ENCODE measurements at regions not wholly inside any gene's neighbourhood (a gene's known extent, or its start where the extent isn't known, plus 50 kb on each side); places are given as distances from the start of the nearest gene placed in this dataset.

GRCh38 chr6:147003186-147003585 lies 201.0 kb upstream of the STXBP5 start:
- no peak for ATAC-seq (replicated peaks in 1 of 4)
- DNase-seq: no peak
- H3K4me3 Mint-ChIP-seq: no peak overlapping the region
- H3K27me3 Mint-ChIP-seq: peaks cover 0 to 5% of the 10 kb centered on the region in 2 donors
- ChIA-PET POLR2A (no interaction called here), CTCF (interaction anchor here in 1 of 2 donors (0.6 kb wide), 2 partner anchors 301 to 843 kb away, joined by 3 to 4 read pairs; no protein-coding TSS in a partner anchor)
- Histone ChIP-seq H3K4me3 (ENCODE audit: control insufficient read depth in 1 of 2, extremely low read depth in 1 of 2, low read length in 1 of 2) (no peak overlapping the region), H3K4me1 (ENCODE audit: control insufficient read depth in 1 of 2, extremely low read depth in 1 of 2, insufficient read depth in 2 of 2, low read length in 2 of 2) (no peaks in the 10 kb centered on the region), H3K9me3 (no peaks in the 10 kb centered on the region), H3K27ac (ENCODE audit: low read length) (no peak overlapping the region), H3K27me3 (replicated peaks in 1 of 2; ENCODE audit: control insufficient read depth in 2 of 2, extremely low read depth in 1 of 2, insufficient read depth in 2 of 2, low read length in 1 of 2) (peaks cover 0 to 3% of the 10 kb centered on the region in 2 experiments), H3K36me3 (ENCODE audit: control insufficient read depth in 2 of 2, extremely low read depth in 1 of 2, insufficient read depth in 1 of 2, low read length in 1 of 2) (no peaks in the 10 kb centered on the region)
- H3K4me1 Mint-ChIP-seq: no peaks in the 10 kb centered on the region
- peaks cover 4% of the 10 kb centered on the region for H3K36me3 Mint-ChIP-seq
- no peak overlapping the region for H3K27ac Mint-ChIP-seq
- H3K9me3 Mint-ChIP-seq: no peaks in the 10 kb centered on the region

DNA sequence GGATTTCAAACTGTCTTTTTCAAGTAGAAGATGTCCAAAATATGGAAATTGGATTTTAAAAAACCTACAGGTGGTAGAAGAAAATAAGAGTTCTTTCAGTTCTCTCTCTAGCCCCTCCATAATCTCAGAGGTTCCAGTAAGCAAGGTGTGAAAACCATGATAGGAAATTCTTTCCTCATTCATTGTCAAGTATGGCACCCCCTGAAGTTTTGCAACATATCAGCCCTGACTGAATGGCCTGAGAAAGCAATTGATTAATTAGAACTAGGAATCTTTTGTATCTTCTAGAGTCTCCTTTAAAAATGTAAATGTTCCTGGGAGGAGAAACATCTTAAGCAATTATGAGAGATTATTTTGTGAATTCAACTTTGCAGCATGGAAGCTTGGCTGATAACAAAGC lies 198.7 kb upstream of the STXBP5 start:
- Mint-ChIP-seq H3K4me3 (no peak overlapping the region), H3K27ac (no peak overlapping the region), H3K9me3 (peaks cover 6 to 14% (median 6%) of the 10 kb centered on the region in 3 donors), H3K4me1 (no peaks in the 10 kb centered on the region), H3K36me3 (peaks cover 10% of the 10 kb centered on the region), H3K27me3 (peaks cover 0 to 5% of the 10 kb centered on the region in 2 donors)
- no peak overlapping the region for H3K4me3 ChIP-seq (ENCODE audit: control insufficient read depth in 1 of 2, extremely low read depth in 1 of 2, low read length in 1 of 2)
- ATAC-seq (replicated peaks in 1 of 4) (no peak), DNase-seq (no peak)
- POLR2A ChIA-PET: no interaction called here
- CTCF ChIA-PET: no interaction called here
- no peaks in the 10 kb centered on the region for H3K4me1 ChIP-seq (ENCODE audit: control insufficient read depth in 1 of 2, extremely low read depth in 1 of 2, insufficient read depth in 2 of 2, low read length in 2 of 2)
- H3K36me3 ChIP-seq (ENCODE audit: control insufficient read depth in 2 of 2, extremely low read depth in 1 of 2, insufficient read depth in 1 of 2, low read length in 1 of 2): no peaks in the 10 kb centered on the region
- H3K9me3 ChIP-seq: no peaks in the 10 kb centered on the region
- H3K27me3 ChIP-seq (replicated peaks in 1 of 2; ENCODE audit: control insufficient read depth in 2 of 2, extremely low read depth in 1 of 2, insufficient read depth in 2 of 2, low read length in 1 of 2): no peaks in the 10 kb centered on the region
- H3K27ac ChIP-seq (ENCODE audit: low read length): no peak overlapping the region

- CTCF ChIA-PET: interaction anchor here (0.6 kb wide), 2 partner anchors 39 to 53 kb away, joined by 3 to 4 read pairs; no protein-coding TSS in a partner anchor
- POLR2A ChIA-PET: interaction anchor here in 1 of 2 donors (0.6 kb wide), 1 partner anchor 99 kb away, joined by 3 read pairs; no protein-coding TSS in a partner anchor
These were observed 196.8 kb upstream of the STXBP5 start for GRCh38 chr6:147007441-147007840.

GRCh38 chr6:147009358-147009757 lies 194.9 kb upstream of the STXBP5 start:
- Mint-ChIP-seq H3K27me3 (peaks cover 0 to 5% of the 10 kb centered on the region in 2 donors), H3K36me3 (peaks cover 10% of the 10 kb centered on the region), H3K4me1 (no peaks in the 10 kb centered on the region), H3K27ac (no peak overlapping the region), H3K9me3 (peaks cover 6 to 14% (median 6%) of the 10 kb centered on the region in 3 donors), H3K4me3 (no peak overlapping the region)
- H3K27ac ChIP-seq (ENCODE audit: low read length): no peak overlapping the region
- H3K4me1 ChIP-seq (ENCODE audit: control insufficient read depth in 1 of 2, extremely low read depth in 1 of 2, insufficient read depth in 2 of 2, low read length in 2 of 2): no peaks in the 10 kb centered on the region
- POLR2A ChIA-PET: no interaction called here
- no peak overlapping the region for H3K4me3 ChIP-seq (ENCODE audit: control insufficient read depth in 1 of 2, extremely low read depth in 1 of 2, low read length in 1 of 2)
- DNase-seq (no peak), ATAC-seq (replicated peaks in 1 of 4) (no peak)
- no peaks in the 10 kb centered on the region for H3K9me3 ChIP-seq
- CTCF ChIA-PET: no interaction called here
- no CpG with 5 or more reads among the region's 2 CpGs for WGBS (ENCODE audit: insufficient coverage)
- no peaks in the 10 kb centered on the region for H3K27me3 ChIP-seq (replicated peaks in 1 of 2; ENCODE audit: control insufficient read depth in 2 of 2, extremely low read depth in 1 of 2, insufficient read depth in 2 of 2, low read length in 1 of 2)
- H3K36me3 ChIP-seq (ENCODE audit: control insufficient read depth in 2 of 2, extremely low read depth in 1 of 2, insufficient read depth in 1 of 2, low read length in 1 of 2): no peaks in the 10 kb centered on the region

More at GRCh38 chr6:147007441-147007840, 196.8 kb upstream of the STXBP5 start:
- H3K4me3 Mint-ChIP-seq: no peak overlapping the region
- no peaks in the 10 kb centered on the region for H3K27me3 ChIP-seq (replicated peaks in 1 of 2; ENCODE audit: control insufficient read depth in 2 of 2, extremely low read depth in 1 of 2, insufficient read depth in 2 of 2, low read length in 1 of 2)
- H3K9me3 Mint-ChIP-seq: peaks cover 6 to 14% (median 6%) of the 10 kb centered on the region in 3 donors
- peaks cover 0 to 5% of the 10 kb centered on the region in 2 donors for H3K27me3 Mint-ChIP-seq
- H3K4me1 Mint-ChIP-seq: no peaks in the 10 kb centered on the region
- H3K36me3 ChIP-seq (ENCODE audit: control insufficient read depth in 2 of 2, extremely low read depth in 1 of 2, insufficient read depth in 1 of 2, low read length in 1 of 2): no peaks in the 10 kb centered on the region
- DNase-seq (no peak), ATAC-seq (replicated peaks in 1 of 4) (no peak)
- H3K4me1 ChIP-seq (ENCODE audit: control insufficient read depth in 1 of 2, extremely low read depth in 1 of 2, insufficient read depth in 2 of 2, low read length in 2 of 2): no peaks in the 10 kb centered on the region
- no peak overlapping the region for H3K27ac ChIP-seq (ENCODE audit: low read length)
- peaks cover 10% of the 10 kb centered on the region for H3K36me3 Mint-ChIP-seq
- H3K4me3 ChIP-seq (ENCODE audit: control insufficient read depth in 1 of 2, extremely low read depth in 1 of 2, low read length in 1 of 2): no peak overlapping the region
- H3K27ac Mint-ChIP-seq: no peak overlapping the region
- no peaks in the 10 kb centered on the region for H3K9me3 ChIP-seq

GRCh38 chr6:147015674-147016073 lies 188.5 kb upstream of the STXBP5 start:
- H3K27me3 ChIP-seq (replicated peaks in 1 of 2; ENCODE audit: control insufficient read depth in 2 of 2, extremely low read depth in 1 of 2, insufficient read depth in 2 of 2, low read length in 1 of 2): no peaks in the 10 kb centered on the region
- CTCF ChIA-PET: no interaction called here
- H3K36me3 ChIP-seq (ENCODE audit: control insufficient read depth in 2 of 2, extremely low read depth in 1 of 2, insufficient read depth in 1 of 2, low read length in 1 of 2): no peaks in the 10 kb centered on the region
- H3K4me1 Mint-ChIP-seq: peaks cover 0 to 6% (median 5%) of the 10 kb centered on the region in 3 donors
- 80% methylated on average over 4 of the region's 5 CpGs for WGBS (ENCODE audit: insufficient coverage)
- no peak for DNase-seq
- H3K9me3 Mint-ChIP-seq: no peaks in the 10 kb centered on the region
- H3K4me1 ChIP-seq (ENCODE audit: control insufficient read depth in 1 of 2, extremely low read depth in 1 of 2, insufficient read depth in 2 of 2, low read length in 2 of 2): no peaks in the 10 kb centered on the region
- no peak overlapping the region for H3K27ac Mint-ChIP-seq
- no peak overlapping the region for H3K4me3 Mint-ChIP-seq
- H3K27me3 Mint-ChIP-seq: no peaks in the 10 kb centered on the region
- no peak for ATAC-seq (replicated peaks in 1 of 4)
- H3K36me3 Mint-ChIP-seq: no peaks in the 10 kb centered on the region
- H3K4me3 ChIP-seq (ENCODE audit: control insufficient read depth in 1 of 2, extremely low read depth in 1 of 2, low read length in 1 of 2): no peak overlapping the region
- no peak overlapping the region for H3K27ac ChIP-seq (ENCODE audit: low read length)
- POLR2A ChIA-PET: no interaction called here
- no peaks in the 10 kb centered on the region for H3K9me3 ChIP-seq

DNA sequence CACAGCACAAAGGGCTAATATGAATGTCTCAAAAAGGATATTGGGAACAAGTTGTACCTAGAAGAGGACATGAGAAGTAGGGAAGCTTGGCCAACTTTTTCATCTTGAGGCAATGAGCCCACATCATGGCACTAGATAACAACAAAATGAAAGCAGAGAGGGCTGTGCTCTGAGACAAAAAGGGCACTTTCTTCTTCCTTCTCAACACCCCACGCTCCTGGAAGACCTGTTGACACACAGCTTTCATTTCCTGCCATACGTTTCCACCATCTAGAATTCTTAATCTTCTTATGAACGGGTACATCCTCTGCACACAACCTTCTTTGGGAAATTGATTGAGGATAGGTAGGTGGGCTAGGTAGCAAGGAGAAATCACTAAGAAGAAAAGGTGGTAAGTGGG lies 187.8 kb upstream of the STXBP5 start:
- ATAC-seq (replicated peaks in 1 of 4): no peak
- Histone ChIP-seq H3K27ac (ENCODE audit: low read length) (no peak overlapping the region), H3K4me3 (ENCODE audit: control insufficient read depth in 1 of 2, extremely low read depth in 1 of 2, low read length in 1 of 2) (no peak overlapping the region), H3K36me3 (ENCODE audit: control insufficient read depth in 2 of 2, extremely low read depth in 1 of 2, insufficient read depth in 1 of 2, low read length in 1 of 2) (no peaks in the 10 kb centered on the region), H3K27me3 (replicated peaks in 1 of 2; ENCODE audit: control insufficient read depth in 2 of 2, extremely low read depth in 1 of 2, insufficient read depth in 2 of 2, low read length in 1 of 2) (no peaks in the 10 kb centered on the region), H3K4me1 (ENCODE audit: control insufficient read depth in 1 of 2, extremely low read depth in 1 of 2, insufficient read depth in 2 of 2, low read length in 2 of 2) (no peaks in the 10 kb centered on the region), H3K9me3 (no peaks in the 10 kb centered on the region)
- Mint-ChIP-seq H3K27ac (no peak overlapping the region), H3K4me1 (peaks cover 0 to 6% (median 5%) of the 10 kb centered on the region in 3 donors), H3K27me3 (no peaks in the 10 kb centered on the region), H3K9me3 (no peaks in the 10 kb centered on the region), H3K4me3 (no peak overlapping the region), H3K36me3 (no peaks in the 10 kb centered on the region)
- DNase-seq: no peak
- ChIA-PET CTCF (no interaction called here), POLR2A (no interaction called here)
- WGBS (ENCODE audit: insufficient coverage): no CpG with 5 or more reads among the region's 3 CpGs

DNA sequence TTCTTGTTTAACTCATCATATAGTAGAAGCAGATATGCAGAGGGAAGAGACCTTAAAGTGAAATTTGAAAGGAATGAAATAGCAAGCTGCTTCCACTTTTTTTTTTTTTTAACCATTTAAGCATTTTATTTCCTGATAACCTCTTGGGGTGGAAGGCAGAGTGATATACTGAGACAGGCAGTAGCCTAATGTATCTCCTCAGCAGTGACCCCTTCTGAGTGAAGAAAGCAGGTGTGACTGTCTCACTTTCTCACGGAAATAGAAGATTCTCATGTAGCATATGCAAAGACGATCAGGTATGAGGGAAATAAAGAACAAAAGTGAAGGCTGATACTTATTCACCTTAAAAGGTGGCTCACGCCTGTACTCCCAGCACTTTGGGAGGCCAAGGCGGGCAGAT lies 187.1 kb upstream of the STXBP5 start:
- no peak for DNase-seq
- no peaks in the 10 kb centered on the region for H3K9me3 Mint-ChIP-seq
- H3K36me3 Mint-ChIP-seq: no peaks in the 10 kb centered on the region
- Histone ChIP-seq H3K36me3 (ENCODE audit: control insufficient read depth in 2 of 2, extremely low read depth in 1 of 2, insufficient read depth in 1 of 2, low read length in 1 of 2) (no peaks in the 10 kb centered on the region), H3K4me1 (ENCODE audit: control insufficient read depth in 1 of 2, extremely low read depth in 1 of 2, insufficient read depth in 2 of 2, low read length in 2 of 2) (no peaks in the 10 kb centered on the region), H3K4me3 (ENCODE audit: control insufficient read depth in 1 of 2, extremely low read depth in 1 of 2, low read length in 1 of 2) (no peak overlapping the region), H3K27ac (ENCODE audit: low read length) (no peak overlapping the region), H3K27me3 (replicated peaks in 1 of 2; ENCODE audit: control insufficient read depth in 2 of 2, extremely low read depth in 1 of 2, insufficient read depth in 2 of 2, low read length in 1 of 2) (no peaks in the 10 kb centered on the region), H3K9me3 (no peaks in the 10 kb centered on the region)
- H3K4me1 Mint-ChIP-seq: peaks cover 0 to 6% (median 5%) of the 10 kb centered on the region in 3 donors
- 88% methylated on average over 4 of the region's 4 CpGs for WGBS (ENCODE audit: insufficient coverage)
- ChIA-PET CTCF (no interaction called here), POLR2A (no interaction called here)
- H3K27me3 Mint-ChIP-seq: no peaks in the 10 kb centered on the region
- H3K27ac Mint-ChIP-seq: no peak overlapping the region
- no peak for ATAC-seq (replicated peaks in 1 of 4)
- H3K4me3 Mint-ChIP-seq: no peak overlapping the region
